ENCODE measurements at regions not wholly inside any gene's neighbourhood (a gene's known extent, or its start where the extent isn't known, plus 50 kb on each side); places are given as distances from the start of the nearest gene placed in this dataset.

GRCh38 chr5:6154216-6154615 is 224.1 kb downstream of the MED10 start:
- H3K36me3 ChIP-seq (ENCODE audit: control insufficient read depth, insufficient read depth, low read length) = no peaks in the 10 kb centered on the region
- TF ChIP-seq CTCF (IDR thresholded peaks at IDR 0.05; ENCODE audit: insufficient read depth, low read length, poor library complexity, severe bottlenecking) = no peak

GRCh38 chr5:6146271-6146670 is 232.1 kb downstream of the MED10 start:
- TF ChIP-seq CTCF (IDR thresholded peaks at IDR 0.05; ENCODE audit: insufficient read depth, low read length, poor library complexity, severe bottlenecking) = no peak
- Histone ChIP-seq H3K27me3 (replicated peaks; ENCODE audit: control insufficient read depth, insufficient read depth, low read length) (no peaks in the 10 kb centered on the region; the same call in 1 of the 2 replicates), H3K4me3 (replicated peaks; ENCODE audit: low read depth, low read length) (no peak overlapping the region), H3K36me3 (ENCODE audit: control insufficient read depth, insufficient read depth, low read length) (no peaks in the 10 kb centered on the region)
- no peak for DNase-seq (ENCODE audit: extremely low read depth, insufficient read length)

More at GRCh38 chr5:6154216-6154615, 224.1 kb downstream of the MED10 start:
- H3K4me3 ChIP-seq (replicated peaks; ENCODE audit: low read depth, low read length) = no peak overlapping the region
- no peaks in the 10 kb centered on the region for H3K27me3 ChIP-seq (replicated peaks; ENCODE audit: control insufficient read depth, insufficient read depth, low read length)
- no peak for DNase-seq (ENCODE audit: extremely low read depth, insufficient read length)

DNA sequence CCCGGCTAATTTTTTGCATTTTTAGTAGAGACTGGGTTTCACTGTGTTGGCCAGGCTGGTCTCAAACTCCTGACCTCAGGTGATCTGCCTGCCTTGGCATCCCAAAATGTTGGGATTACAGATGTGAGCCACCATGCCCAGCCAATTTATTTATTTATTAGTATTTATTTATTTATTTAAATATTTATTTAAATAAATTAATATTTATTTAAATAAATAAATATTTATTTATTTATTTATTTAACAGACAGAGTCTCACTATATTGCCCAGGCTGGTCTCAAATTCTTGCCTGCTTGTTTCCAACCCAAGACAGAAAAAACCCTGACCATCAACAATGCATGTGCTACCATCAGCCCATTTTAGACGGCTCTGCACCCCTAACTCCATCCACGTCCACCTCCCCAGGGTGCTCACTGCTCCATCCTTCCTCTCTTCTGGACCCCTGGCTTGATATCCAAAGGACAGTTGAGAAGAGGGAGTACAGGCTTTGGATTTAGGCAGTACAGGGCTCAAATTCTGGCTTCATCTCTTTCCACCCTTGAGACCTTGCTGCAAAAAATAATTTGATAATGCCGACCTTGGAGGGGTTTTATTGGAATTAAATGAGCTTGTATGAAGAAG is 232.6 kb downstream of the MED10 start:
- Histone ChIP-seq H3K4me3 (replicated peaks; ENCODE audit: low read depth, low read length) (no peak overlapping the region), H3K27me3 (replicated peaks; ENCODE audit: control insufficient read depth, insufficient read depth, low read length) (no peaks in the 10 kb centered on the region; the same call in 1 of the 2 replicates), H3K36me3 (ENCODE audit: control insufficient read depth, insufficient read depth, low read length) (no peaks in the 10 kb centered on the region)
- DNase-seq (ENCODE audit: extremely low read depth, insufficient read length) = no peak
- no peak for TF ChIP-seq CTCF (IDR thresholded peaks at IDR 0.05; ENCODE audit: insufficient read depth, low read length, poor library complexity, severe bottlenecking)

GRCh38 chr5:6143523-6143922 is 234.8 kb downstream of the MED10 start:
- no peak for DNase-seq (ENCODE audit: extremely low read depth, insufficient read length)
- H3K4me3 ChIP-seq (replicated peaks; ENCODE audit: low read depth, low read length) = no peak overlapping the region
- no peaks in the 10 kb centered on the region; the same call in 1 of the 2 replicates for H3K27me3 ChIP-seq (replicated peaks; ENCODE audit: control insufficient read depth, insufficient read depth, low read length)
- no peaks in the 10 kb centered on the region for H3K36me3 ChIP-seq (ENCODE audit: control insufficient read depth, insufficient read depth, low read length)
- TF ChIP-seq CTCF (IDR thresholded peaks at IDR 0.05; ENCODE audit: insufficient read depth, low read length, poor library complexity, severe bottlenecking) = no peak

- no peaks in the 10 kb centered on the region; the same call in 1 of the 2 replicates for H3K27me3 ChIP-seq (replicated peaks; ENCODE audit: control insufficient read depth, insufficient read depth, low read length)
- no peak overlapping the region for H3K4me3 ChIP-seq (replicated peaks; ENCODE audit: low read depth, low read length)
- DNase-seq (ENCODE audit: extremely low read depth, insufficient read length) = no peak
- TF ChIP-seq CTCF (IDR thresholded peaks at IDR 0.05; ENCODE audit: insufficient read depth, low read length, poor library complexity, severe bottlenecking) = no peak
- no peaks in the 10 kb centered on the region for H3K36me3 ChIP-seq (ENCODE audit: control insufficient read depth, insufficient read depth, low read length)
These were observed 236.0 kb downstream of the MED10 start for GRCh38 chr5:6142353-6142752.

DNA sequence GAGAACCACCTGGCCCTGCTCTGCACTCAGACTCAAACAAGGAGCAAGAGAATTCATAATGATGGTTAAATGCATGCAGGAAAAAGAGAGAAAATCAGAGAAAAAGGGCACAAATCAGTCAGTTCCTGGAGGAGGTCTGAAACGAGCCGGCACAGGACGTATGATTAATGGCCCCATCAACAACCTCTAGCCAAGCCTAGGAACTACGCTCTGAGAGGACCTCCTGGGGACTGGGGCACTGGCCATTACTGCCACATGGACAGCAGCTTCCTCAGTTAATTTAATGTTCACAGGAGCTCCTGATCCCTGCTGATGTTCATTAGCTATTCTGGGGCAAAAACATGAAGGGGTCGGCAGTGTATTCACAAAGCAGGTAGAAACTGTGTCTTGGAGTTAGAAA is 238.1 kb downstream of the MED10 start:
- no peak for DNase-seq (ENCODE audit: extremely low read depth, insufficient read length)
- Histone ChIP-seq H3K4me3 (replicated peaks; ENCODE audit: low read depth, low read length) (no peak overlapping the region), H3K36me3 (ENCODE audit: control insufficient read depth, insufficient read depth, low read length) (no peaks in the 10 kb centered on the region), H3K27me3 (replicated peaks; ENCODE audit: control insufficient read depth, insufficient read depth, low read length) (no peaks in the 10 kb centered on the region; the same call in 1 of the 2 replicates)
- TF ChIP-seq CTCF (IDR thresholded peaks at IDR 0.05; ENCODE audit: insufficient read depth, low read length, poor library complexity, severe bottlenecking) = no peak
